Calu3 (cell line): ENCODE measurements at regions not wholly inside any gene's neighbourhood (a gene's known extent, or its start where the extent isn't known, plus 50 kb on each side); places are given as distances from the start of the nearest gene placed in this dataset.

Experiments used
- BruUV-seq: library from RNA; stranded (reverse); fragments of 400-500 nt; replicated peaks from 2 replicates; lab custom pipeline; 2021; lab: Mats Ljungman, UMichigan
- CTCF ChIA-PET: fragments of 300-600 bp; sonication (Branson Sonifier 250); formaldehyde crosslinking; loops from one replicate; lab custom pipeline; 2022; ENCODE audit warnings: antibody characterized with exemption; lab: Charles Lee
- DNase-seq: peaks from one replicate; pipeline ENCODE4 v3.0.0; 2022
- H3K27ac Mint-ChIP-seq: one replicate; pipeline ENCODE4 v1.8.0; 2022; ENCODE audit warnings: mixed read lengths; ENCODE audit not compliant: unreplicated experiment
- H3K27me3 Mint-ChIP-seq: one replicate; pipeline ENCODE4 v1.8.0; 2022; ENCODE audit warnings: mixed read lengths; ENCODE audit not compliant: unreplicated experiment
- H3K36me3 Mint-ChIP-seq: one replicate; pipeline ENCODE4 v1.8.0; 2022; ENCODE audit warnings: mild to moderate bottlenecking, moderate library complexity, mixed read lengths; ENCODE audit not compliant: insufficient read depth, unreplicated experiment
- H3K4me1 Mint-ChIP-seq: one replicate; pipeline ENCODE4 v1.8.0; 2022; ENCODE audit warnings: mild to moderate bottlenecking, low read depth, mixed read lengths; ENCODE audit not compliant: unreplicated experiment
- H3K4me3 Mint-ChIP-seq: one replicate; pipeline ENCODE4 v1.8.0; 2022; ENCODE audit warnings: mild to moderate bottlenecking, low read depth, moderate library complexity, mixed read lengths; ENCODE audit not compliant: unreplicated experiment
- H3K9me3 Mint-ChIP-seq: one replicate; pipeline ENCODE4 v1.8.0; 2022; ENCODE audit warnings: low read depth, mixed read lengths; ENCODE audit not compliant: unreplicated experiment
- intact Hi-C: fragments of 100-400 bp; cut with micrococcal nuclease; formaldehyde crosslinking; loops from one replicate; pipeline ENCODE4 v1.10.0; 2022; ENCODE audit not compliant: unreplicated experiment
- TF ChIP-seq, protein P1 (sequence below): fragments of 200-600 bp; IDR thresholded peaks from one replicate; pipeline ENCODE4 v1.8.0; 2022; ENCODE audit warnings: antibody characterized with exemption; ENCODE audit not compliant: unreplicated experiment

DNA sequence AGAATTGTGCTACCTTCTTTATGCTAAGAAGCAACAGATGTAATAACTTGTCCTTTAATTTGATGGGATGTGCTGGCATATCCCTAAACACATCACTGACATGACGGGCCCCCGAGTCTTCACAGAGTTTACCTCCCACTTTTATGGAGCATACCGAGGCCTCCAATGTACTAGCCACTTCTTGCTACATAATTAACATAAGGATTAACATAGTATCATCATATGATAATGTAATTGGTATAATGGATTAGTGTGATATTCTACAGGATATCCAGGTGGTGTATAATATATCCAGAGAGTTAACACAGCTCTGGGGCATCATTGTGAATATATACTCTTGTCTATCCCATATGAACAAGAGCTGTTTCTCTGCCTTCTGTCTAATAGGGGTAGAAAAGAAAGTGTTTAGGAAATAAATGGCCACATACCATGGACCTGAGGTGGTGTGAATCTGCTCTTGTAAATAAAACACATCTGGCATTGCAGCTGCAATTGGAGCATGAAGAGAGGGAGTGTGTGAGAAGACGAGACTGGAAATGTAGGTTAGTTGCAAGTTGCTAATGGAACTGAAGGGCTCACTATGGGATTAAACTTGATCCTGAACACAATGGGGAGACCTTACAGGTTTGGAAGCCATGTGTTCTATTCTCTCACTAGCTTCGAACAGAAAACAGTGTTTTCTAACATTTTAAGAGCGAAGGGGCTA is 102.3 kb downstream of the IYD start:
- H3K4me1 Mint-ChIP-seq, result no peaks in the 10 kb centered on the region
- no TSS peak for BruUV-seq
- CTCF ChIA-PET, result no interaction called here
- no peaks in the 10 kb centered on the region for H3K27me3 Mint-ChIP-seq
- intact Hi-C loops, result no loop called here
- H3K9me3 Mint-ChIP-seq, result peaks cover 6% of the 10 kb centered on the region
- DNase-seq, result no peak
- no peak overlapping the region for H3K27ac Mint-ChIP-seq
- no peaks in the 10 kb centered on the region for H3K36me3 Mint-ChIP-seq
- TF ChIP-seq, protein P1, sequence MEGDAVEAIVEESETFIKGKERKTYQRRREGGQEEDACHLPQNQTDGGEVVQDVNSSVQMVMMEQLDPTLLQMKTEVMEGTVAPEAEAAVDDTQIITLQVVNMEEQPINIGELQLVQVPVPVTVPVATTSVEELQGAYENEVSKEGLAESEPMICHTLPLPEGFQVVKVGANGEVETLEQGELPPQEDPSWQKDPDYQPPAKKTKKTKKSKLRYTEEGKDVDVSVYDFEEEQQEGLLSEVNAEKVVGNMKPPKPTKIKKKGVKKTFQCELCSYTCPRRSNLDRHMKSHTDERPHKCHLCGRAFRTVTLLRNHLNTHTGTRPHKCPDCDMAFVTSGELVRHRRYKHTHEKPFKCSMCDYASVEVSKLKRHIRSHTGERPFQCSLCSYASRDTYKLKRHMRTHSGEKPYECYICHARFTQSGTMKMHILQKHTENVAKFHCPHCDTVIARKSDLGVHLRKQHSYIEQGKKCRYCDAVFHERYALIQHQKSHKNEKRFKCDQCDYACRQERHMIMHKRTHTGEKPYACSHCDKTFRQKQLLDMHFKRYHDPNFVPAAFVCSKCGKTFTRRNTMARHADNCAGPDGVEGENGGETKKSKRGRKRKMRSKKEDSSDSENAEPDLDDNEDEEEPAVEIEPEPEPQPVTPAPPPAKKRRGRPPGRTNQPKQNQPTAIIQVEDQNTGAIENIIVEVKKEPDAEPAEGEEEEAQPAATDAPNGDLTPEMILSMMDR, result no peak
- no peak overlapping the region for H3K4me3 Mint-ChIP-seq

DNA sequence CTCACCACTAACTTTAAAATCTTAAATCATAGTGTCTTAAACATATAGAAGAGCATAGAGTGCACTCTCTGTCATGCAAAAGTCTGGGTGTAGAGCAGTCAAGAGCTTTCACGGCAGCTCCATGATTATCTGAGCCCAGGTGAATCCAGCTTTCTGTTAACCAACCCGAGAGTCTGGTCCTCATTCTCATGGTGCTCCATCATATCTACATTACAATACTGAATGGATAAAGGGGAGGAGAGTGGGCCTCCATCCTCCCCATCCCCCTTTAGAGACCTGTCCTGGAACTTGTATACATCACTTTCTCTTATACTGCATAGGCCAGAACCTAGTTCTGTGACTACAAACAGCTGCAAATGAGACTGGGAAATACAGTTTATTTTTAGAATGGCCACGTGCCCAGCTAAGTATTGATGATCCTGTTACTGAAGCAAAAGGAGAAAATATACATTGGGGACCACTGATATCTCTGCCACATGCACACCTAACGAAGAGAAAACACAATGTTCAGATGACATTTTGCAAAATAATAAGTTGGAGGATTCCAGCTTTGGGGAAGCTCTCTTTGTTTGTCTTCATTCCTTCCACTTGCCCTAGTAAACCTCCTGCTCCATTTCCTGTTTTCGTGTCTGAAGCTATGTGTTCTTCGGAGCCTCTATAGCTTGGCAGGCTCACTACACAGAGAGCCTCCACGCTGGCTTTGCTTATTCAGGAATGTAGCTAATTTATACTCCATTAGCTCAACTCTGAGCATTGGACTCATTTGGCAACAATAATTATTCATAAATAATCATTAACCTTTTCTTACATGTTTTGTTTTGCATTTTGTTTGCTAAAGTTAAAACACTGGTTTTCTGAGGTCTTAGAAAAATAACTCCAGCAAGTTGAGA is 110.1 kb downstream of the IYD start:
- Mint-ChIP-seq H3K9me3 (peaks cover 3% of the 10 kb centered on the region), H3K27me3 (no peaks in the 10 kb centered on the region), H3K27ac (no peak overlapping the region), H3K4me3 (no peak overlapping the region), H3K4me1 (no peaks in the 10 kb centered on the region), H3K36me3 (no peaks in the 10 kb centered on the region)
- intact Hi-C loops, result no loop called here
- TF ChIP-seq, protein P1, result no peak
- no TSS peak for BruUV-seq
- CTCF ChIA-PET, result no interaction called here
- no peak for DNase-seq

DNA sequence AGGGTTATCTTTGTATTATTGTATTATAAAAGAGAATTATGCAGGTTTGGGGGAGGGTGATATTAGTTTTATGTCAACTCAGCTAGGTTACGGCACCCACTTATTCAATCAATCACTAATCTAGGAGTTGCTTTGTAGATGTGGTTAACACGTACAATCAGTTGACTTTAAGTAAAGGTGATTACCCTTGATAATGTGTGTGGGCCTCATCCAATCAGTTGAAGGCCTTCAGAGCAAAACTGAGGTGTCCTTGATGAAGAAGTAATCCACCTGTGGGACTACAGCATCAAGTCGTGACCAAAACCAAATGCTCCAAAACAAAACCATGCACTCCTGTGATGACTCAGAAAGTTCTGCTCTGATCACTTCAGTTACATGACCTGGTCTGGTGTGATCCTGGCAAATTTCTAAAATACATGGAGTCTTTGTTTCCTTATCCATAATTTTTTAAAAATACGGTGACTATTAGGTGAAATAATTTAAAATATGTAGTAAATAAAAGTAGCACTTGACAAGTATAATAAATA is 114.1 kb downstream of the IYD start:
- intact Hi-C loops, result no loop called here
- no peaks in the 10 kb centered on the region for H3K36me3 Mint-ChIP-seq
- no peak overlapping the region for H3K27ac Mint-ChIP-seq
- H3K4me1 Mint-ChIP-seq, result no peaks in the 10 kb centered on the region
- H3K27me3 Mint-ChIP-seq, result no peaks in the 10 kb centered on the region
- CTCF ChIA-PET, result no interaction called here
- BruUV-seq, result no TSS peak
- no peak for DNase-seq
- no peak overlapping the region for H3K4me3 Mint-ChIP-seq
- peaks cover 3% of the 10 kb centered on the region for H3K9me3 Mint-ChIP-seq
- TF ChIP-seq, protein P1, result no peak

DNA sequence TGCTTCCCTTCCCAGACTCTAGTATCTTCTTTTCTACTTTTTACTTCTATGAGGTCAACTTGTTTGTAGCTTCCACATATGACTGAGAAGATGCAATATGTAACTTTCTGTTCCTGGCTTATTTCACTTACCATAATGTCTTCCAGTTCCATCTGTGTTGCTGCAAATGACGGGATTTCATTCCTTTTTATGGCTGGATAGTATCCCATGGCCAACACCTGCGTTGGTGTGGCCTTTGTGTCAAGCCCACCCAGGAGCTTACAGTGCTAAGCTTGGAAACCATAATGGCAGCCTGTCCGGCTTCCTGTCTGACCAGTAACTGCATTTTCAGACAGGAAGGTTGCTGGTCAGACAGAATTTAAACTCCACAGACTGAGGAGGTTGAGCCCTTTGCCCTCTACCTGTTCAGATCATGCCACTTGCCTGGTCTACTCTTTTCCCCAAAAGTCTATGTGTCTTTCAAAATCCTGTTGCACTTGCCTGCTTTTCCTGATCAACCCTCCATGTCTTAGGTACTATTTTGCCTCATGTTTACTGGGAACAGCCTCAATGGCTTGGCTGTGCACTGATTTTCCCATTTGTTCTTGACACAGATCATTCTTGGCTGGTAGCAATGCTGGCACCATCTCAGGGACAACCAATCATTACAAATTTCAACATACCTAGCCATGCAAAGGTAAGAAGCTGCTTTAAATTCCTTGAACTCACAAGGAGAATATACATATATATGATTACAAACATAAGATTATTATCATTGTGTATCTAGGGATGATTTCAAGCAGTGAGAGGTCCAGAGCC is 114.3 kb upstream of the PLEKHG1 start:
- Mint-ChIP-seq H3K4me3 (no peak overlapping the region), H3K27ac (no peak overlapping the region), H3K9me3 (peaks cover 3% of the 10 kb centered on the region), H3K27me3 (no peaks in the 10 kb centered on the region), H3K36me3 (no peaks in the 10 kb centered on the region), H3K4me1 (no peaks in the 10 kb centered on the region)
- BruUV-seq, result no TSS peak
- TF ChIP-seq, protein P1, result no peak
- CTCF ChIA-PET, result no interaction called here
- no peak for DNase-seq
- intact Hi-C loops, result no loop called here
